ENCODE measurements at regions not wholly inside any gene's neighbourhood (a gene's known extent, or its start where the extent isn't known, plus 50 kb on each side); places are given as distances from the start of the nearest gene placed in this dataset.

DNA sequence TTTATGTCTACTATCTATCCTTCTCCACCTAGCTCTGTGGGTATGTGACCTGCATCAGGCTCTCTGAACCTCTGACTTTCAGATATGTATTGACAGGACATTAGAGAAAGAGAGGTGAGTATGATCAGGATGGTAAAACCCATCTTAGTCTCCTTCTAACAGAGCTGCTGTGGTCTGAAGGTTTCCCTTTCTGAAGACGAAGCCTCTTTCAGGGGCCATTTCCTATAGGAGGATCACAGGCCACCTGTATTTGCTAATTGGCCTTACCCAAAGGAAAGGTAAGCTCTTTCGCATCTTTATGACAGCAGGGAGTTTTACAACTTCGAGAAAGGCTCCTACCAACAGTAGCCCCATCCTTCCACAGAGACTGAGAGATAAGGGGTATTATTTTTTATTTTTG, 442.9 kb downstream of the KCNJ3 start:
- whole genome bisulfite sequencing, 2 experiments (ENCODE audit: insufficient coverage in 1 of 2, insufficient read length in 1 of 2), result 85 to 100% methylated on average over 1 to 3 of the region's 3 CpGs
- no peaks in the 10 kb centered on the region for H3K27me3 Mint-ChIP-seq (ENCODE audit: insufficient read depth)
- Histone ChIP-seq H3K9me3 (ENCODE audit: control insufficient read depth, low read length) (no peaks in the 10 kb centered on the region), H3K4me1 (ENCODE audit: control insufficient read depth, insufficient read depth, low read length) (no peaks in the 10 kb centered on the region), H3K4me3 (ENCODE audit: low read length) (no peak overlapping the region), H3K9ac (ENCODE audit: extremely low read depth, low read length, poor library complexity, severe bottlenecking) (no peak overlapping the region), H3K27ac (ENCODE audit: low read depth, low read length) (no peak overlapping the region), H3K36me3 (ENCODE audit: control insufficient read depth, insufficient read depth, low read length) (no peaks in the 10 kb centered on the region), H3K27me3 (ENCODE audit: control insufficient read depth, insufficient read depth, low read length, poor library complexity, severe bottlenecking) (no peaks in the 10 kb centered on the region)
- no peak overlapping the region for H3K4me3 Mint-ChIP-seq
- peaks cover 10% of the 10 kb centered on the region for H3K4me1 Mint-ChIP-seq
- no peaks in the 10 kb centered on the region for H3K36me3 Mint-ChIP-seq (ENCODE audit: low read depth)
- no peak for TF ChIP-seq CTCF (conservative IDR thresholded peaks at IDR 0.05)
- DNase-seq, result no peak
- no peak overlapping the region for H3K27ac Mint-ChIP-seq
- no peaks in the 10 kb centered on the region for H3K9me3 Mint-ChIP-seq

DNA sequence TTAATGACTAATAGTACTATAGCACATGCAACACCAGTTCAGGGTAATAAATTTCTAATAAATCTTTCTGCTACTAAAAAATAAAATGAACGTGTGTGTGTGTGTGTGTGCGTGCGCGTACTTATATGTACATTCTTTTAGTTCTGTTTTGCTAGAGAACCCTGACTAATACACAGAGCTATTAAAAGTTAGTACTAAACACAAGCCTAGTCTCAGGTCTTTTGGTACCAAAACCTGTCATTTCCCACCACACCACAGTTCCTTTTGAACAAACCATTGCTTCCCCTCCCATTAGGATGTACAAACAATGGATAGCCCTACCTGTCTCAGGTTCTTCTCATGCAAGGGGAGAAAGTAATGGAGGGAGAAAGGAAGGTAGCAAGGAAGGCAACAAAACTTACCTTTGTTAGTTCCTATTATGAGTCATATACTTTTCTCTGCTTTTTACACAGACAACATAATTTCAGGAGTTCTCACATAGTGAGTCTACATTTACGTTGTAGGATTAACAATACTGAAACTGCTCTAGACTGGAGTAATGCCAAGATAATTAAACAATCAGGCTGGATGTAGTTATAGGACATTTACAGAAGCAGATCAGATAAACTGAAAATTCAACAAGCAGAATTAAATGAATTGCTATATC, 427.2 kb downstream of the KCNJ3 start:
- H3K4me1 ChIP-seq (ENCODE audit: control insufficient read depth, insufficient read depth, low read length), result no peaks in the 10 kb centered on the region
- Mint-ChIP-seq H3K4me3 (no peak overlapping the region), H3K4me1 (no peaks in the 10 kb centered on the region), H3K27ac (no peak overlapping the region), H3K9me3 (no peaks in the 10 kb centered on the region), H3K36me3 (ENCODE audit: low read depth) (no peaks in the 10 kb centered on the region), H3K27me3 (ENCODE audit: insufficient read depth) (no peaks in the 10 kb centered on the region)
- no peaks in the 10 kb centered on the region for H3K36me3 ChIP-seq (ENCODE audit: control insufficient read depth, insufficient read depth, low read length)
- 98% methylated on average over 2 of the region's 5 CpGs; no CpG with 5 or more reads in 1 of the 2 experiments for WGBS, 2 experiments (ENCODE audit: insufficient coverage in 1 of 2, insufficient read length in 1 of 2)
- TF ChIP-seq CTCF (conservative IDR thresholded peaks at IDR 0.05), result no peak
- no peak overlapping the region for H3K9ac ChIP-seq (ENCODE audit: extremely low read depth, low read length, poor library complexity, severe bottlenecking)
- no peaks in the 10 kb centered on the region for H3K27me3 ChIP-seq (ENCODE audit: control insufficient read depth, insufficient read depth, low read length, poor library complexity, severe bottlenecking)
- H3K27ac ChIP-seq (ENCODE audit: low read depth, low read length), result no peak overlapping the region
- no peaks in the 10 kb centered on the region for H3K9me3 ChIP-seq (ENCODE audit: control insufficient read depth, low read length)
- DNase-seq, result no peak
- H3K4me3 ChIP-seq (ENCODE audit: low read length), result no peak overlapping the region

DNA sequence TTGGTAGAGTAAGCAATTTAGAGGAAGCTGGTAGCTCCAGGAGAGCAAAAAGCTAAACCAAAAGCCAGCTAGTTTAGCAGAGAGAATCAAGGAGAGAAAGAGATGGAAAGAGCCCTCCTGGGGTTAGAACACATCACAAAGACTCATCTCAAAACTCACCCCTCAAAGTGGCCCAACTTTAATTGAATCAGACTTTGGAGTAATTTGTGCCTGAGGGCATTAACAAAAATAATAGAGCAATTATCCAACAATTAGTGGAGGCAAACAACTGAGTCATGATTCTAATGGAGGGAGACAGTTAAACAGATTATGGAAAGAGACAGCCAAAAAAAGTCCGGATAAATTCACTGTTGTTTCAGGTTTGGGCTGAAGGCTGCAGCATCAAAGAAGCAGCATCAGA, 417.4 kb downstream of the KCNJ3 start:
- H3K36me3 Mint-ChIP-seq (ENCODE audit: low read depth), result no peaks in the 10 kb centered on the region
- H3K4me3 Mint-ChIP-seq, result no peak overlapping the region
- WGBS, 2 experiments (ENCODE audit: insufficient coverage in 1 of 2, insufficient read length in 1 of 2), result 86% methylated on average over 1 of the region's 1 CpG; no CpG with 5 or more reads in 1 of the 2 experiments
- peaks cover 4% of the 10 kb centered on the region for H3K9me3 Mint-ChIP-seq
- no peaks in the 10 kb centered on the region for H3K27me3 Mint-ChIP-seq (ENCODE audit: insufficient read depth)
- H3K4me1 Mint-ChIP-seq, result no peaks in the 10 kb centered on the region
- TF ChIP-seq CTCF (conservative IDR thresholded peaks at IDR 0.05), result no peak
- no peak overlapping the region for H3K27ac ChIP-seq (ENCODE audit: low read depth, low read length)
- no peaks in the 10 kb centered on the region for H3K27me3 ChIP-seq (ENCODE audit: control insufficient read depth, insufficient read depth, low read length, poor library complexity, severe bottlenecking)
- H3K36me3 ChIP-seq (ENCODE audit: control insufficient read depth, insufficient read depth, low read length), result no peaks in the 10 kb centered on the region
- DNase-seq, result no peak
- no peaks in the 10 kb centered on the region for H3K4me1 ChIP-seq (ENCODE audit: control insufficient read depth, insufficient read depth, low read length)
- H3K9me3 ChIP-seq (ENCODE audit: control insufficient read depth, low read length), result peaks cover 4% of the 10 kb centered on the region
- H3K27ac Mint-ChIP-seq, result no peak overlapping the region
- no peak overlapping the region for H3K4me3 ChIP-seq (ENCODE audit: low read length)
- H3K9ac ChIP-seq (ENCODE audit: extremely low read depth, low read length, poor library complexity, severe bottlenecking), result no peak overlapping the region

Measured in endodermal cell (in vitro differentiated cells).